ENCODE measurements at regions not wholly inside any gene's neighbourhood (a gene's known extent, or its start where the extent isn't known, plus 50 kb on each side); places are given as distances from the start of the nearest gene placed in this dataset.
A peak's percentile ranks its signal among the peaks of the same experiment; 100 is the strongest.
"Not testable (repeated sequence)": the region's sequence is repeated elsewhere in the genome, so short reads cannot be mapped to it uniquely, and the experiment has no call there.

DNA sequence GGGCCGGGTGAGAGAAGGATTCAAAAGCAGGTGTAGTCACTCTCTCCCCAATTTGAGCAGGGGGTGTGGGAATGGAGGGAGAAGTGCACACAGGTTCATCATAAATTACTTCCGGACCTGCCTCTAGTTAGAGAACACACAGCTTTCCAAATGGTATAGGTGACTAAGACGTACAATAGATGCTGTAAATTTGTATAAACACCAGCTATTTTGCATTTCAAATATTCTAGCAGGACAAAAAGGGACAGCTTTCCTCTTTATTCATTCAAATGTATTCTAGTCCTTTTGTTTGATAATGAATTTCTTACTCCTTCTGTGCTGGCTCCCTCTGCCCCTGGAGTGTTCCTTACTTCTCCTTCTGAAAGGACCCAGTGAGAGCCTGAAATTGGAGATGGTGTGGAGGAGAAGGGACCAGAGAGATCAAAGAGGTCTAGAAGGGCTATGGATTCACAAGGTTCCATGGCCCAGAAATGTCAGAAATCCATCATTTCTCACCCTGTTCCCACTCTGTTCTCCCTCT lies 53.2 kb upstream of the SH3BP4 start:
- no peak for DNase-seq (ENCODE audit: low spot score)

DNA sequence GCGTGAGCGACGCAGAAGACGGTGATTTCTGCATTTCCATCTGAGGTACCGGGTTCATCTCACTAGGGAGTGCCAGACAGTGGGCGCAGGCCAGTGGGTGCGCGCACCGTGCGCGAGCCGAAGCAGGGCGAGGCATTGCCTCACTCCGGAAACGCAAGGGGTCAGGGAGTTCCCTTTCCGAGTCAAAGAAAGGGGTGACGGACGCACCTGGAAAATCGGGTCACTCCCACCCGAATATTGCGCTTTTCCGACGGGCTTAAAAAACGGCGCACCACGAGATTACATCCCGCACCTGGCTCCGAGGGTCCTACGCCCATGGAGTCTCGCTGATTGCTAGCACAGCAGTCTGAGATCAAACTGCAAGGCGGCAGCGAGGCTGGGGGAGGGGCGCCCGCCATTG lies 63.4 kb upstream of the SH3BP4 start:
- not testable (repeated sequence) for DNase-seq (ENCODE audit: low spot score)

DNA sequence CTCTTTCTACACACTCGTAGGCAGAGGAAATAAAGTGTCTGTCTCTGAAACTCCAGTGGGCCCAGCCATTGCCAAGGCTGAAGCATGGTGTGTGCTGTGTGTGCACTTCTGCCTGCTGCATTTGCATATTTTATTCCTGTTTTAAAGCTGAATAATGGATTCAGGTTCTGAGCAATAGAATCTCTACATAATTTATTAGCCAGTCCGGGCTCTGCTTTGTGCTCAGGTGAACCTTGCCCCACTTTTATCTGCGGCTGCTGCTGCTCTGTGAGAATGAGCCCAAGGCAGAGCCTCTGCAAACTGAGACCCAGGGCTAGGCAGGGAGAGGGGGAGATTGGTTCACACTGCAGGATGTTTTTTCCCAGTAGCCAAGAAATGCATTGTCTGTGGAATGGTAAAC lies 64.6 kb upstream of the SH3BP4 start:
- DNase-seq (ENCODE audit: low spot score) = no peak

DNA sequence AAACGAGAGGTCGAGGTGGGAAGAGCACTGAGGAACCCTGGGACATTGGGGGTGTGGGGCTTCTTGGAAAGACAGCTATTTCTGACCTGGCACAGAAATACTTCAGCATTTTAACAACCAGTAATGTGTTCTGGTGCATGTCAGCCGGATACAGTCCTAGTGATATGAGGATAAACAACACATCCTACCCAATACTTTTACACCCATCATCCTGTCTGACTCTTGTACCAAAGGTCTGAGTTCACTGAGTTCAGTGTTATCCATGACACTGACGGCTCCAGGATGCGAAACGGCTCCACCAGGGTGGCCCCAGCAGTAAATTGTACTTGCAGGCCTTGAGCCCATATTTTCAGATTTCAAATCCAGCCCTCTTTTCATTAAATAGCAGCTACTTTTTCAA lies 65.9 kb upstream of the SH3BP4 start:
- DNase-seq (ENCODE audit: low spot score) = no peak

DNA sequence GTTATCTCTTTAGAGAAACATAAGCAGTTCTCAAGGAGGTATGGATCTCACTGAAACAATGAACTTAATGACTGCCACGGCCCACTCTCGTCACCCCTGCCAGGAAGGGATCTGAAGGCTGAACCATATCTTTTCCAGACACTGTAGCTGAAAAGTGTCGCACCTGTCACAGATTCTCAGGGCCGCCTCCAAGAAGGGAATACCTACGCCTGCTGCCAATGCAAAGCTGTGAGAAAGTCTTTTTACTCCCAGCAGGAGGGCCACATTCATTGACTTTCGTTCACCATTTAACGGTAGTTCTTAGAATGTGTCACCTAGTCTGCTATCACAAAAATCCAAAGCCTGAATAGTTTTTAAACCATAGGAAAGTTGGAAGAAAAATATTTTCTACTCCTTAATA lies 66.7 kb upstream of the SH3BP4 start:
- DNase-seq (ENCODE audit: low spot score) = no peak

DNA sequence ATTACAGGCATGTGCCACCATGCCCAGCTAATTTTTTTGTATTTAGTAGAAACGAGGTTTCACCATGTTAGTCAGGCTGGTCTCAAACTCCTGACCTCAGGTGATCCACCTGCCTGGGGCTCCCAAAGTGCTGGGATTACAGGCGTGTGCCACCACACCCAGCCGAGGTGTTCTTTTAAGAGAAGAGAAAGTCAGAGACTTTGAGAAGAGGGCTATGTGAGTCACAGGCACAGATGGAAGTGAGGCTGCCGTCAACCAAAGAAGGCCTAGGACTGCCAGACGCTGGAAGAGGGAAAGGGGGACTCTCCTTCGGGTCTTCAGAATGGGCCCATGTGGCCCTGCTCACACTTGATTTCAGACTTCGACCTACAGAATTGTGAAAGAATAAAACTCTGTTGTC lies 67.2 kb upstream of the SH3BP4 start:
- no peak for DNase-seq (ENCODE audit: low spot score)

DNA sequence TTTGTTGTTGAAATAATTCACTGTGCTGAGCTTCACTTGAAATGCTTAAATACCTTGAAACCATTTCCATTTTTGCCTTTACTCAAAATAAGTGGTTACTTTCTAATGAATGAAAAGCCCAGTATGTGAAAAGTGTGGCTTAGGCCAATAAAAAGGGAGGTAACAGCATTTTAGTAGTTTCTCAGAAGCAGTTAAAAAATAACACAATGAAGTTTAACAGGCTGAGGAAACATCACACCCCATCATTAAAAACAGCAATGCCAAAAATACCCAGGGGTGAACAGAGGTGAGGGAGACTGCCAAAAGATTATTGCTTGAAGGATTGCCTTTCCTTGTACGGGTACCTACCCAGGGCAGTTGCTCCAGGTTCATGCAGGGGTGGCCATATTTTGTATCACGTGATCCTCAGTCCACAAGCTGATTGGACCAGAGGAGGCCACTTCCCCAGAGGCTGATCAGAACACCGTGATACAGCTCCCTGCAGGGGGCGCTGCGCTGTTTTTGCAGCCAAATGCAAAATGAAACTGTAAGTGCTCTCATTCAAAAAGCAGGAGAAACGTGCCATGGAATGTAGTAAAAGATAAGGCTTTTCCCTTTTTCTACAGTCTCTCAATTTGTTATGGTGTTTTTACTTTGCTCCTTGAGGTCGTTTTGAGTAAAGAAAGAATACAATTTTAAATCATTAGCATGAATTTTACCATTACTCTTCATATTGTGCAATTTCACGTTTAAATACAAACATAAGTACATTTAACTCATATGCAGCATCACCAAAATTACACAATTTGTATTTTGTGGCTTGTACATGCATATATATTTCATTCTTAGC lies 70.2 kb upstream of the SH3BP4 start:
- peak; percentile 64 for DNase-seq (ENCODE audit: low spot score)

DNA sequence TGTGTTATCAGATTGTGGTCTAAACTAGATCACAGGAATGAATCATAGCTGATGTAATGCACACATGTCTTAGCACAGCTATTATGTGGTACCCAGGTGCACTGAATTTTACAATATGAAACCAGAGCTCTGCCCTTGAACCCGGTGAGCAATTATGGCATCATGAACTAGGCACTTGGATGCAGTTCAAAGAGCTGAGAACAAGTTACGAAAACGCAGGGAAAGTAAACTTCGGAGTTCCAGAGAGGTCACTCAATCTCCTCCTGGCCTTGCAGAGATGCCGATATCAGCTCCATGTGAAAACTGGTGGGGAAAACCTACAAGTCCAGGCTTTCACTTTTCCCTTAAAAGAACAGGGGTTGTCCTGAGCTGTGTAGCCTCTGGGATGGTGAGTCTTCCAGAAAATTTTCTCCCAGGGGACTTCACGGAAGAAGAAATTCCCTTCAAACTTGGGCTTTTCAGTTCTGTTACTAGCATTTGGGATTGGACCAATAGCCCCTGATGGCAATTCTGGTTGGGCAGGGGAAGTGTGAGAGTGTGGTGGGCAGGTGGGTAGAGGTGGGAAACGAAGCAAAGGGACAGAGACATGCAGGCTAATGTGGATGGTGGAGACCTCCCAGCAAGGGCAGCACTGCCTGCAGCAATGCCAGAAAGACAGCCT lies 71.1 kb upstream of the SH3BP4 start:
- DNase-seq (ENCODE audit: low spot score) = no peak

DNA sequence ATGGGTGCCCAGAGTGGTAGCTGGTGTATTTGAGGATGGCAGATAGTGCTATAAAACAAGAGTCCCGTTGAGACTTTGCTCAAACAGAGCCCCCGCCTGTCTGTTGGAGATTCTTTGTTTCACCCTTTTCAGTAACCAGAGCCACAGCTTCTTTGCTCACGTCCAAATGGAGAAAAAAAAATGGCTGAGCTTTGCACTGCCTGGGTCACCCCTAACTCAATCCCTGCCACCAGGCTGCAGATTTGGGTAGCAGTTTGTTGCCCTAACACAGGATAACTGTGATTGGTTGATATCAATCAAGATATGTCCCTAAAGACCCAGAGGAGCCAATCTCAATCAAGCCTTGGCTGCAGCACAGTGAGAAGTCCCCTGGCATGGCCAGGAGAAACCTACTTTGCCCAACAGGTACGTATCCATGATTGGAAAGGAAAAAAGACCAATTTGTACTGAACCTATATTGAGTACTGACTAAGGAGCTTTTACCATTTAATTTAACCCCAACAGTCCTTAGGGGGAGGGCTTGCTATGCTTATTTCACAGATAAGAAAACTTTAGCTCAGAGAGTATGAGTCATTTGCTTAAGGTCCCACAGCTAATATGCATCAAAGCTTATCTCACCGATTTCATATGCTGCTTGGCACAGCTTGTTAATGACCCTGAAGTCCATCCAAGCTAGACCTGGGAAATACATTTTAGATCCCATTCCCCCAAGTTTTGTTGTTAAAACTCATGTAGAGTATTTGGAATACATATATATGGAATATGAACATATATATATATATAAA lies 72.0 kb upstream of the SH3BP4 start:
- DNase-seq (ENCODE audit: low spot score) = no peak

DNA sequence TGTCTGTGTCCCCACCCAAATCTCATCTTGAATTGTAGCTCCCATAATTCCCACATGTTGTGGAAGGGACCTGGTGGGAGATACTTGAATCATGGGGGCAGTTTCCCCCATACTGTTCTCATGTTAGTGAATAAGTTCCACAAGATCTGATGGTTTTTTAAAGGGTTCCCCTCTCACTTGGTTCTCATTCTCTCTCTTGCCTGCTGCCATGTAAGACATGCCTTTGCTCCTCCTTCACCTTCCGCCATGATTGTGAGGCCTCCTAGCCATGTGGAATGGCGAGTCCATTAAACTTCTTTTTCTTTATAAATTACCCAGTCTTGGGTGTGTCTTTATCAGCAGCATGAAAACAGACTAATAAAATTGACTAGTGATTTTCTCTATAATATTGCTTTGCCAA lies 75.2 kb upstream of the SH3BP4 start:
- not testable (repeated sequence) for DNase-seq (ENCODE audit: low spot score)

DNA sequence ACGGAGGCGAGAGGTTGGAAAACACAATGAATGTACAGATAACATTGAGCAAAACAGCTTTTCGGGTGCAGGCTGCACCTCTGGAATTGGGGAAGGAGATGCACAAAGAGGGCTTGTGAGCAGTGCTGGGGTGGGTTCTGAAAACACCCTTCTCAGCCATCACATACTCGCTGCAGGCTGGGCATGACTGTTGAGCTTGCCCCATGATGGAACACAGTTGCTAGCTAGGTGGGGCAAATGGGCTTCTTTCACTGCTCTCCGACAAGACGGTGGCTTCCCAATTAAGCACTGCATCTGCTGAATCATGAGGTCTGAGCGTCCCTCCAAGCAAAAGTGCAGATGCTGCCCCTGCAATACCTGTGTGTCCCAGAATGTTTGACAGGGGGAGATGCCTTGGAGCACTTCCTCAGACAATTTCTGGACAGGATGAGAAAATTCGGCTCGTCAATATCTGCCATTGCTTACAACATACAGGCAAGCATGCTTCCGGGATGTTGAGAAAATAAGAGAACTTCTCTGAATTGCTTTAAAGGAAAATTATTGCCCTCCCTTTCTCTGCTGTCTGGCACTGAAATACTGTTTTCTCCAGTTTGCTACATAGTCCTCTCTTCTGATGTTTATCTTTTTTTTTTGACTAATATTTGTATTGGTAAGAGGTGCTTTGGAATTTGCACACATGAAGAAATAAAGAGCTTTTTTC lies 77.3 kb upstream of the SH3BP4 start:
- peak; percentile 10 for DNase-seq (ENCODE audit: low spot score)

DNA sequence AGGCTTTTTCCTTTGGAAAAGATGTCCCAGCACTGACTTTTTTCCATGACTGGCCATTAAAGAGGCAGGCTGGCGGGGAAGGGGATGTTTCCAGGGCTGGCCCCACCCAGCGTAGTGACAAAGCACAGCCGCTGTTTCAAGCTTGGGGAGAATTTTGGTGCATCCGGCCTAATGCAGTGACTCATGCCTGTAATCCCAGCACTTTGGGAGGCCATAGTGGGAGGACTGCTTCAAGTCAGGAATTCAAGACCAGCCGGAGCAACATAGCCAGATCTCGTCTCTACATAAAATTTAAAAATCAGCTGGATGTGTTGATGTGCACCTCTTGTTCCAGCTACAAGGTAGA lies 78.0 kb upstream of the SH3BP4 start:
- DNase-seq (ENCODE audit: low spot score) = no peak

DNA sequence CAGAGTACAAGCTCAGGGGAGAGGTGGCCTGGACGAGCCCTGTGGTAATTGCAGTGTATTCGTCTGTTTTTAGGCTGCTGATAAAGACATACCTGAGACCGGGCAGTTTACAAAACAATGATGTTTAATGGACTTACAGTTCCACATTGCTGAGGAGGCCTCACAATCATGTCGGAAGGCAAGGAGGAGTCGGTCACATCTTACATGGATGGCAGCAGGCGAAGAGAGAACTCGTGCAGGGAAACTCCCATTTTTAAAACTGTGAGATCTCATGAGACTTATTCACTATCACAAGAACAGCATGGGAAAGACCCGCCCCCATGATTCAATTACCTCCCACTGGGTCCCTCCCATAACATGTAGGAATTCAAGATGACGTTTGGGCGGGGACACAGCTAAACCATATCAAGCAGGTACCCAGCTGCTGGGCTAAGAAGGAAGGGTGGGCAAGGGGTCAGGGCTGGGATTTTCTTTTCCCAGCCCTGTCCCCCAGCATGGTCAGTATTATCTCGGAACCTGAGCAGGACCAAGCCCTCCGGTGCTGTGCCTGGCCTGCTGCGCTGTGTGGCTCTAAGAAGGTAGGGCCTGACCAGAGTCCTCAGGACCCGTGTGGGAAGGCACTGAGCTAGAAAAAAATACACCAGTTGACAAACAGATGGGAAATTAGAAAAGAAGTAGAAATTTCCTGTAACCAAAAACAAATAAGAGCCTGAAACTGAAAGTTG lies 78.6 kb upstream of the SH3BP4 start:
- DNase-seq (ENCODE audit: low spot score) = no peak

DNA sequence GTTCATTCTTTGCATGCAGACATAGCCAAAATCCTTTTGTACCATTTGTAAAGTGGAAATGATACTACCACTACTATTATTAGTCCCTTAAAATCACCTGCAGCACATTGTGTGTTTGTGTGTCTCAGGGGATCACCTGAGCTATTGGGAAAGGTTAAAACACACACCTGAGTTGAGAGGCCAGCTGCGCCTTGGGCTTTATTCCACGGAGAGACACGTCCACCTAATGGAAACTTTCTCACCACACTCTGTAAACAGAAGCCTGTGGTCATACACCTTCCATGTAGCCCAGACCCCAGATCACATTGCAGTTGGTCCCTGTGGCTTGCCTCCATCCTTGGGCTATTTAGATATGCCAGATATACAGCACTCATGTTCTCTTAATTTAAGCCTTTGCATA lies 81.8 kb upstream of the SH3BP4 start:
- no peak for DNase-seq (ENCODE audit: low spot score)

DNA sequence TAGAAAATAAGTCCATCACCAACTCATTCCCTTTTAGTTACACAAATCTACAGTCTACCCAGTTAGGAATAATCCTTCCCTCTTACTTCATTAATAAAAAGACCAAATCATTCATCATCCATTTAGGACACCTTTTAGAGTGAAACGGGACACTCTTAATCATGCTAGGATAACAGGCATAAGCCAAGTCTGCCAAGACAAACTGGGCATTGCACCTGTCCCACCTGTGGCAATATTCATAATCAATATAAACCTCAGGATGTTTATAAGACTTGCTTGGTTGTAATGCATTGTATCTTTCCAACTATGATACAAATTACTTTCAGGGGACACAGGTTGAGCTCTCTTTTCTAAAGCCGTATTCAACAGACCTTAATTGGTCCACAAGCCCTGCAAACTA lies 82.7 kb upstream of the SH3BP4 start:
- DNase-seq (ENCODE audit: low spot score) = no peak

DNA sequence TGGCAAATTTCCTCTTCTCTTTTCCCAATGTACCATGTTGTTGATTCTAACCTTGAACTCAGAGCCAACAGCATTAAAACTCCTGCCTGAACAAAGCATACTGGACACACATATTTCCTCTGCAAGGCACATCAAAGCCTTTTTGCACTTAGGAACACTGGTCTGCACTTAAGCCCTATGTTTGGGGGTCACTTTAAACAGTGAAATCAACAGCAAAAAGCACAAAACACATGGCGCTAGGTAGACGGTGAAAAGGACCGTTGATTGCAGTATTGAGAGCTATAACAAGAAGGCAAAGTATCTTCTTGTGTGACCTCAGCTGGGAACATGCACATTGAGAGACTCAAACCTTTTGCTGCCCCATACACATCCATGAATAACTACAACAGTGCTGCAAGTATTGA lies 83.9 kb upstream of the SH3BP4 start:
- DNase-seq (ENCODE audit: low spot score) = no peak

DNA sequence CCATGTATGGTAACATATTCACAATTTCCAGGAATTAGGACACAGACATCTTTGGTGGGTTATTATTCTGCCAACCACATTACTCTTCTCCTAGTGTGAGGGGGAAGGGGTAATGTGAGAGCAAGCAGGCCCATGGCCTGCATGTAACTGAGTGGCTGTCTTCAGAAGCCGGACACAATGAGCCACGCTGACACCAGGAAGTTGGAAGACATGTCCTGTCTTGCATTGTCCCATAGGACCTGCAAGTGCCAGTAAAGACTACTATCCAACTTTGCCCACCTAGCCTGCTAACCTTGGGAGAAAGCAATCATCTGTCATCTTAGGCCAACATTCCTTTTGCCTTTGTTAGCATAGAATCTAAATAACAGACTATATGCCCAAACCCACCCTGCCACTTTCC lies 86.2 kb upstream of the SH3BP4 start:
- no peak for DNase-seq (ENCODE audit: low spot score)

DNA sequence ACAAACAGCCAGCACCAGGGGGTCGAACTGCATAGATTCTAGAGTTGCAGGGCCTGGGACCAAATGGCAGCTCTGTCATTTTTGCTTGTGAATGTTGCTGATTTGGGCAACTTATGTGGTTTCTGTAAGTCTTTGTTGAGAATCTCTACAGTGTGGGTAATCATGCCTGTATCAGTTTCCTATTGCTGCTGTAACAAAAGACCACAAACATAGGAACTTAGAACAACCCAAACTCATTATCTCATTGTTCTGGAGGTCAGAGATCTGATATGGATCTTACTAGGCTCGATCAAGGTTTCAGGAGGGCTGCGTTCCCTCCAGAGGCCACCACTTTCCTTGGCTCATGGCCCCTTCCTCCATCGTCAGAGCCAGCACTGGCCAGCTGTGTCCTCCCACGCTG lies 86.8 kb upstream of the SH3BP4 start:
- DNase-seq (ENCODE audit: low spot score) = no peak

DNA sequence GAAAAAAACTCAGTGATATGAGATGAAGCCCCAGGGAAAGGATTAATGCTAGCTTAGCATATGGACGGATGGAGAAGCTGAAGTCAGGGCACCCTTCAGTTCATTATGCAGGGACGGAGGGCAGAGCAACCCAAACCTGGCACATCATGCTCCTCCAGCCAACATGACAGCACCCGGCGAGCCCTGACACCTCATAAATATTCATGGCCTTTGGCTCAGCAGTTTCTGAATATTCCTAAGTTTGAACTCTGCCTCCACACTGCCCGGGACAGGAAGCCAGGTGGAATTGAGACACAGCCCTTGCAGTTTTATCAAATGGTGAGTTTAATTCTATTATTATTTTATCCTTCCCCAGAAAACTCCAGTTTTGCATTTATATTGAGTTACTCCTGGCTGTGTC lies 87.3 kb upstream of the SH3BP4 start:
- DNase-seq (ENCODE audit: low spot score) = no peak

DNA sequence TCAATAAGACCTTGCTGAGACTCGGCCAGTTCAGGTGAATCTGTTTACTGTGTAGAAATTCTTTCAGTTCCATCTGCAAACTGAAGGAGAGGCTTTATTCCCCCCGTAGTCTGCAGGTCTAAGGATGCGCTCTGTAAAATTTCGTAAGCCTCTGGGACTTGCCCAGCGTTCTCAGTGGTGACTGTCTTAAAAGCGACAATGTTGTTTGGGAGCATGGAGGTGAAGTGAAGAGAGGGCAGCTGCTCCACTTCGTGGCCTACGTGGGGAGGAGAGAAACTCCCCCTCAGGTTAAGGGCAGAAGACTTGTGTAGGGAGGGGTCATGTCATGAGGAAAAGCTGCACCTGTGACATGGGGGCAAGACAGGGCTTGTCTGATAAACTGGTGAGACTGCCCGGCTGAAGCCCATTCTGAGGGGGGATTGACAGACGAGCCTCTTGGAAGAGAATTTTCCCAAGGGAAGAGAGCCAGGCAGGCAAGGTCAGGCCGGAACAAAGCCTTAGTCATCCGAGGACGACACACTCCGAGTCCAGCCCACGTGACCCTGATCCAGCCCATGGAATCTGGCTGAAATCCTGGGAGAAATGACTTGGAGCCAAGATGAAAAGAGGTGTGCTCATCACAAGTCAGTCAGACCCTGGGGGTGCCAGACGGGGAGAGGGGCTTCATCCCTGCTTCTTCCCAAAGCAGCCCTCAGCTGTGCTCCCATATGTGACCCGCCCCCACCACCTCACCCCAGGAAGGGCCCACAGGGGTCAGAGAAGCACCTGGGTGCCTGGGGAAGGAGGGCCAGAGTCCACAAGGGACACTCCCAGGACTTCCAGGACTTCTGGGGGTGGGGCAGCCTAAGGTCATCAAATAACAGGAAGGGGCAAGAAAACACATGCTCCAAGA lies 88.5 kb upstream of the SH3BP4 start:
- DNase-seq (ENCODE audit: low spot score) = peak; percentile 10
